Natural killer cell (primary cell): ENCODE measurements at regions not wholly inside any gene's neighbourhood (a gene's known extent, or its start where the extent isn't known, plus 50 kb on each side); places are given as distances from the start of the nearest gene placed in this dataset.

Source experiments
- ATAC-seq, 3 donors: fragments of 150-1000 bp in 2 of 3; fragments of 200-7000 bp in 1 of 3; cut with Tn5 transposase; 1 replicate in 1 of 3; 2 replicates in 2 of 3; pipeline ENCODE4 v1.10.0; 2021; ENCODE audit warnings: mild to moderate bottlenecking in 2 of 3, moderate library complexity in 2 of 3
- DNase-seq, 2 donors: peaks; one replicate each; pipeline versions ENCODE4 v3.0.0 to v3.0.0-alpha.2; 2013 to 2021; ENCODE audit warnings: mixed read lengths in 1 of 2
- H3K27ac ChIP-seq: one replicate; pipeline ENCODE4 v1.5.1; 2013; ENCODE audit warnings: mild to moderate bottlenecking, low read length
- H3K27me3 ChIP-seq: one replicate; pipeline ENCODE4 v1.6.1; 2013; ENCODE audit warnings: low read length; ENCODE audit not compliant: control insufficient read depth, insufficient read depth
- H3K36me3 ChIP-seq: one replicate; pipeline ENCODE4 v1.6.1; 2013; ENCODE audit warnings: low read length; ENCODE audit not compliant: control insufficient read depth, insufficient read depth
- H3K4me1 ChIP-seq: one replicate; pipeline ENCODE4 v1.6.1; 2013; ENCODE audit warnings: low read length; ENCODE audit not compliant: control insufficient read depth, insufficient read depth
- H3K4me3 ChIP-seq: one replicate; pipeline ENCODE4 v1.5.1; 2013; ENCODE audit warnings: low read length
- H3K9me3 ChIP-seq: one replicate; pipeline ENCODE4 v1.6.1; 2013; ENCODE audit warnings: low read length; ENCODE audit not compliant: control insufficient read depth, insufficient read depth
- H3K27ac Mint-ChIP-seq, 2 donors: one replicate each; pipeline ENCODE4 v1.8.0; 2022; ENCODE audit warnings: mild to moderate bottlenecking in 2 of 2, mixed read lengths in 2 of 2, moderate library complexity in 1 of 2
- H3K27me3 Mint-ChIP-seq, 2 donors: one replicate each; pipeline ENCODE4 v1.8.0; 2022; ENCODE audit warnings: low read depth in 2 of 2, mixed read lengths in 2 of 2
- H3K36me3 Mint-ChIP-seq: one replicate; pipeline ENCODE4 v1.8.0; 2022; ENCODE audit warnings: mixed read lengths
- H3K4me1 Mint-ChIP-seq, 2 donors: one replicate each; pipeline ENCODE4 v1.8.0; 2022; ENCODE audit warnings: mixed read lengths in 2 of 2
- H3K4me3 Mint-ChIP-seq: one replicate; pipeline ENCODE4 v1.8.0; 2022; ENCODE audit warnings: mild to moderate bottlenecking, moderate library complexity, mixed read lengths
- H3K9me3 Mint-ChIP-seq, 2 donors: one replicate each; pipeline ENCODE4 v1.8.0; 2022; ENCODE audit warnings: mixed read lengths in 2 of 2
- WGBS: methylation state at CpG from one replicate; pipeline ENCODE4 v1.1.7; 2013; ENCODE audit warnings: missing lambda C conversion rate; ENCODE audit not compliant: insufficient coverage; 5-methylcytosine and 5-hydroxymethylcytosine counted together
- intact Hi-C: fragments of 100-400 bp; cut with micrococcal nuclease; formaldehyde crosslinking; loops from one replicate; pipeline ENCODE4 v1.14.2; 2022
- TF ChIP-seq, protein P1 (sequence below): fragments of 200-600 bp; IDR thresholded peaks from one replicate; pipeline ENCODE4 v1.8.0; 2022; ENCODE audit warnings: antibody characterized with exemption

DNA sequence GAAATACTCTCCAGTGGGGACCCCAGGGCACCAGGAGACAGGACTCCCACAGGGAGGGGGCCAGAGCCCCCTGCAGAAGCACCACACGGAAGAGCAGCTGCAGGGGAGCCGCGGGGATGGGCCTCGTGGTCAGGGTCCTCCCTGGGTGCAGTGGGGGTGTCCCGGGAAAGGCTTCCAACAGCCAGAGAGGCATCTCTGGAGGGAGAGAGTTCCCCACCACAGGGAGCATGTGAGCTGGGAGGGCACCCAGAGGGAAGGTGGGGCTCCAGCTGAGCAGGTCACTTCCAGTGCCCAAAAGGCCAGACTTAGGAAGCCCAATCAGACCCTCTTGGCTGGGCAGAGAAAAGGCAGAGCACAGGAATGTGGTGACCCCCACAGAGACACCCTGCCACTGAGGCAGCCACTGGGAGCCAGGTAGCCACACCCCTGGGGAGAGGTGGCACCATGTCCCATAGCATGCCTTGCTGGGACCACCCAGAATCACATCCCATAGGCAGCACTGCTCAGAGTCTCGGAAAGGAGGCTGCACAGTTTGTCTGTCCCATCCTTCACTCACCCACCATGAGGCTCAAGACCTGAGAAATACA, 49.9 kb upstream of the LMO1 start:
- peaks cover 0 to 8% of the 10 kb centered on the region in 2 donors for H3K27me3 Mint-ChIP-seq
- no peaks in the 10 kb centered on the region for H3K4me1 ChIP-seq
- no peaks in the 10 kb centered on the region for H3K9me3 ChIP-seq
- H3K36me3 ChIP-seq = no peaks in the 10 kb centered on the region
- H3K36me3 Mint-ChIP-seq = no peaks in the 10 kb centered on the region
- no peak for ATAC-seq
- no peak for DNase-seq
- 82% methylated on average over 6 of the region's 6 CpGs for WGBS
- H3K4me1 Mint-ChIP-seq = no peaks in the 10 kb centered on the region
- H3K4me3 ChIP-seq = no peak overlapping the region
- no peak overlapping the region for H3K4me3 Mint-ChIP-seq
- TF ChIP-seq, protein P1, sequence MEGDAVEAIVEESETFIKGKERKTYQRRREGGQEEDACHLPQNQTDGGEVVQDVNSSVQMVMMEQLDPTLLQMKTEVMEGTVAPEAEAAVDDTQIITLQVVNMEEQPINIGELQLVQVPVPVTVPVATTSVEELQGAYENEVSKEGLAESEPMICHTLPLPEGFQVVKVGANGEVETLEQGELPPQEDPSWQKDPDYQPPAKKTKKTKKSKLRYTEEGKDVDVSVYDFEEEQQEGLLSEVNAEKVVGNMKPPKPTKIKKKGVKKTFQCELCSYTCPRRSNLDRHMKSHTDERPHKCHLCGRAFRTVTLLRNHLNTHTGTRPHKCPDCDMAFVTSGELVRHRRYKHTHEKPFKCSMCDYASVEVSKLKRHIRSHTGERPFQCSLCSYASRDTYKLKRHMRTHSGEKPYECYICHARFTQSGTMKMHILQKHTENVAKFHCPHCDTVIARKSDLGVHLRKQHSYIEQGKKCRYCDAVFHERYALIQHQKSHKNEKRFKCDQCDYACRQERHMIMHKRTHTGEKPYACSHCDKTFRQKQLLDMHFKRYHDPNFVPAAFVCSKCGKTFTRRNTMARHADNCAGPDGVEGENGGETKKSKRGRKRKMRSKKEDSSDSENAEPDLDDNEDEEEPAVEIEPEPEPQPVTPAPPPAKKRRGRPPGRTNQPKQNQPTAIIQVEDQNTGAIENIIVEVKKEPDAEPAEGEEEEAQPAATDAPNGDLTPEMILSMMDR = no peak
- intact Hi-C loops = no loop called here
- no peak overlapping the region for H3K27ac Mint-ChIP-seq
- no peaks in the 10 kb centered on the region for H3K9me3 Mint-ChIP-seq
- no peak overlapping the region for H3K27ac ChIP-seq
- no peaks in the 10 kb centered on the region for H3K27me3 ChIP-seq
